ENCODE measurements at regions not wholly inside any gene's neighbourhood (a gene's known extent, or its start where the extent isn't known, plus 50 kb on each side); places are given as distances from the start of the nearest gene placed in this dataset.
A peak's percentile ranks its signal among the peaks of the same experiment; 100 is the strongest.
"Not testable (repeated sequence)": the region's sequence is repeated elsewhere in the genome, so short reads cannot be mapped to it uniquely, and the experiment has no call there.

DNA sequence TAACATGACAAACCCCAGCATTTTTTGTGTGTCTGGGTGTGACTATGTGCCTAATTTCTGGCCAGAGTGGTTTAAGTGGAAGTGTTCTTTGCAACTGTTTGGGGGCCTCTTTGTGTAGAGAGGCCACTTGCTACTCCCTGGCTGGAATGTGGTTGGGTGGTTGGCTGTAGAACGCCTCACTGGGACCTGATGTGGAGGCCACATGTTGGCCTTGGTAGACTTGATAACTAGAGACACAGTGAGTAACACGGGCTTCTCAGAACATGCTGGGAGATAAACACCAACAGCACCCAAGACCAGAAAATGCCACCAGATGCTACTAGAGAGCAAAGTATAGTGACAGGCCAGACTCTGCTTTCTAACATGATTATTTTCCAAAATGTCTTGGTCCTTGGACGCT, 111.2 kb upstream of the ZFP64 start:
- Histone ChIP-seq H3K4me1 (no peaks in the 10 kb centered on the region), H3K27ac (no peak overlapping the region), H3K9me3 (no peaks in the 10 kb centered on the region), H3K4me3 (no peak overlapping the region), H3K27me3 (no peaks in the 10 kb centered on the region), H3K36me3 (no peaks in the 10 kb centered on the region)
- DNase-seq: no peak
- intact Hi-C loops (cut with DNase I; ENCODE audit: low total_unique reads): no loop called here
- TF ChIP-seq POLR2AphosphoS5 (IDR thresholded peaks at IDR 0.05): no peak
- TF ChIP-seq EP300 (IDR thresholded peaks at IDR 0.05): no peak
- no peak for TF ChIP-seq POLR2A (IDR thresholded peaks at IDR 0.05)
- TF ChIP-seq, protein P1, sequence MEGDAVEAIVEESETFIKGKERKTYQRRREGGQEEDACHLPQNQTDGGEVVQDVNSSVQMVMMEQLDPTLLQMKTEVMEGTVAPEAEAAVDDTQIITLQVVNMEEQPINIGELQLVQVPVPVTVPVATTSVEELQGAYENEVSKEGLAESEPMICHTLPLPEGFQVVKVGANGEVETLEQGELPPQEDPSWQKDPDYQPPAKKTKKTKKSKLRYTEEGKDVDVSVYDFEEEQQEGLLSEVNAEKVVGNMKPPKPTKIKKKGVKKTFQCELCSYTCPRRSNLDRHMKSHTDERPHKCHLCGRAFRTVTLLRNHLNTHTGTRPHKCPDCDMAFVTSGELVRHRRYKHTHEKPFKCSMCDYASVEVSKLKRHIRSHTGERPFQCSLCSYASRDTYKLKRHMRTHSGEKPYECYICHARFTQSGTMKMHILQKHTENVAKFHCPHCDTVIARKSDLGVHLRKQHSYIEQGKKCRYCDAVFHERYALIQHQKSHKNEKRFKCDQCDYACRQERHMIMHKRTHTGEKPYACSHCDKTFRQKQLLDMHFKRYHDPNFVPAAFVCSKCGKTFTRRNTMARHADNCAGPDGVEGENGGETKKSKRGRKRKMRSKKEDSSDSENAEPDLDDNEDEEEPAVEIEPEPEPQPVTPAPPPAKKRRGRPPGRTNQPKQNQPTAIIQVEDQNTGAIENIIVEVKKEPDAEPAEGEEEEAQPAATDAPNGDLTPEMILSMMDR (IDR thresholded peaks at IDR 0.05): no peak
- 70 to 87% (median 79%) methylated on average over 3 of the region's 3 CpGs for WGBS, 5 donors

DNA sequence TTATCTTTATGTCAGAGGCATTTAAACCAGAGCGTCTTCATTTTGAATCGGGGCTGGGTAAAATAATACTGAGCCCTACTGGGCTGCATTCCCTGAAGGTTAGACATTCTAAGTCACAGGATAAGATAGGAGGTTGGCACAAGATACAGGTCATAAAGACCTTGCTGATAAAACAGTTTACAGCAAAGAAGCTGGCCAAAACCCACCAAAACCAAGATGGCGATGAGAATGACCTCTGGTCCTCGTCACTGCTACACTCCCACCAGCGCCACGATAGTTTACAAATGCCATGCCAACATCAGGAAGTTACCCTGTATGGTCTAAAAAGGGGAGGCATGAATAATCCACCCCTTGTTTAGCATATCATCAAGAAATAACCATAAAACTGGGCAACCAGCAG, 110.5 kb upstream of the ZFP64 start:
- DNase-seq; intact Hi-C loops (cut with DNase I; ENCODE audit: low total_unique reads); H3K27me3 ChIP-seq; H3K9me3 ChIP-seq; H3K27ac ChIP-seq; H3K4me3 ChIP-seq; H3K36me3 ChIP-seq; H3K4me1 ChIP-seq: not testable (repeated sequence)
- 79 to 92% (median 87%) methylated on average over 6 of the region's 6 CpGs for whole genome bisulfite sequencing, 5 donors

DNA sequence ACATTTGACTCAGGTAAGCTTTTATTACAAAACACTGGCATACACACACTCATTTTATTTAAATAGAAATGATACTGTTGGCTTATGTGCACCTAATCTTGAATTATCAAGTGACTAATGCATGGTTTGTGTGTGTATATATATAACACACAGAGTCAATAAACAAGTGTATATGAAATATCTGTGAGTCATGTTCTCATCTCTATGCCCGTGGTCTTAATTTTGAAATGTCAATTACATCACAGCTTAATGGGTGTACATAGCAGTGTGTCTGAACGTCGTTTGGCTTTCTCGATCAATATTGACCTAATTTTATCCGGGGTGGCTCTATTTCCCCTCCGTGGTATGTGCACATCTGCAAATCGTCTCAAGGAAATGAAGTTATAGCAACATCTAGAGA, 104.0 kb upstream of the ZFP64 start:
- peaks cover 0 to 9% (median 2%) of the 10 kb centered on the region in 4 donors for H3K9me3 ChIP-seq
- H3K36me3 ChIP-seq: no peaks in the 10 kb centered on the region
- no peaks in the 10 kb centered on the region for H3K27me3 ChIP-seq
- 24 to 51% (median 33%) methylated on average over 7 of the region's 7 CpGs for WGBS, 5 donors
- no peaks in the 10 kb centered on the region for H3K4me1 ChIP-seq
- TF ChIP-seq POLR2A (IDR thresholded peaks at IDR 0.05) (no peak), POLR2AphosphoS5 (IDR thresholded peaks at IDR 0.05) (peak in 1 of 3 donors; percentile 8), EP300 (IDR thresholded peaks at IDR 0.05) (no peak)
- intact Hi-C loops (cut with DNase I; ENCODE audit: low total_unique reads): no loop called here
- H3K4me3 ChIP-seq: no peak overlapping the region
- no peak for DNase-seq
- no peak overlapping the region for H3K27ac ChIP-seq

DNA sequence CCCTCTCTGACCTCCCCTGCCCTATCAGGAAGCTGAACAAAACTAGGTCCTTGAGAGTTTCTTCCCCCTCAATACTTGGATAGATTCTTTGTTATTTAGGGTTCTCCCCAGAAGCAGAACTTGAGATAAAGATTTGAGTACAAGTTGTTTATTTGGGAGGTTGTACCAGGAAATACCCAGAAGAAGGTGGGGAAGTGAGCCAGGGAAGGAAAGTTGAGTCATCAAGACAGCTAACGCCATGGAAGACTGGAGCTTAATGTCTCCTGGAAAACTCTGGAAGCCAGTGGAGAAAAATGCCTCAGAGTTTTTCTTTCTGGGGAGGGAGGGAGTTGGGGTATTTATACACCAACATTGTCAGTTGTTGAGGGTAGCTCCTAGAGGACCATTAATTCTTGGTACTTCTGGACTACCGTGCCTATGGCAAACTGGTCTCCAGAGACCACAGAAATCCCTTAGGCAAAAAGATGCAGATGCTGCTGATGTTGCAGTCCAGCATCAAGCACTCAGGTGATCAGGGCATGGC, 102.6 kb upstream of the ZFP64 start:
- TF ChIP-seq POLR2AphosphoS5 (IDR thresholded peaks at IDR 0.05) (peak in 1 of 3 donors; percentile 31), POLR2A (IDR thresholded peaks at IDR 0.05) (no peak)

DNA sequence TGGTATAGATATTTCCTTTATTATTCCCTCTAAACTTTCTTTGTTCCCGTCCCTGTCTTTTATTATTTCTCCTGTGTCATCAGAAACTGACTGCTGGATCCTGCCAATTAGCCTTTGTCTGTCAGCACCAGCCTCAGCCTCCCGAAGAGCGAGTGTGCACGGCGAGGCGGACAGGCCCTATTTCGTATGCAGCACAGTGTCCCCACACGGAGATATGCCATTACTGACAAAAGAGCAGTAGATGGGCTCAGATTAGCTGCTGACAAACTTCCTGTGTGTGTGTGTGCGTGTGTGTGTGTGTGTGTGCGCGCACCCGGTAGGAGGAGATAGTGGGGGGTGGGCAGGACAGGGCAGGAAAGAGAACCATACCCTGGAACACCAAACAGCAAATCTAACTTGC, 99.5 kb upstream of the ZFP64 start:
- 74 to 84% (median 81%) methylated on average over 12 of the region's 12 CpGs for WGBS, 5 donors
- TF ChIP-seq POLR2A (IDR thresholded peaks at IDR 0.05) (no peak), POLR2AphosphoS5 (IDR thresholded peaks at IDR 0.05) (no peak)
- intact Hi-C loops (cut with DNase I; ENCODE audit: low total_unique reads): no loop called here
- Histone ChIP-seq H3K4me1 (no peaks in the 10 kb centered on the region), H3K27me3 (no peaks in the 10 kb centered on the region), H3K9me3 (peaks cover 0 to 9% (median 2%) of the 10 kb centered on the region in 4 donors), H3K4me3 (no peak overlapping the region), H3K36me3 (no peaks in the 10 kb centered on the region), H3K27ac (no peak overlapping the region)
- no peak for DNase-seq

More for the DNA sequence above, 102.6 kb upstream of the ZFP64 start:
- Histone ChIP-seq H3K4me3 (no peak overlapping the region), H3K27me3 (no peaks in the 10 kb centered on the region), H3K4me1 (no peaks in the 10 kb centered on the region), H3K27ac (no peak overlapping the region), H3K9me3 (peaks cover 0 to 9% (median 2%) of the 10 kb centered on the region in 4 donors), H3K36me3 (no peaks in the 10 kb centered on the region)
- WGBS, 5 donors: 57 to 76% (median 67%) methylated on average over 2 of the region's 2 CpGs
- DNase-seq: no peak
- intact Hi-C loops (cut with DNase I; ENCODE audit: low total_unique reads): no loop called here

DNA sequence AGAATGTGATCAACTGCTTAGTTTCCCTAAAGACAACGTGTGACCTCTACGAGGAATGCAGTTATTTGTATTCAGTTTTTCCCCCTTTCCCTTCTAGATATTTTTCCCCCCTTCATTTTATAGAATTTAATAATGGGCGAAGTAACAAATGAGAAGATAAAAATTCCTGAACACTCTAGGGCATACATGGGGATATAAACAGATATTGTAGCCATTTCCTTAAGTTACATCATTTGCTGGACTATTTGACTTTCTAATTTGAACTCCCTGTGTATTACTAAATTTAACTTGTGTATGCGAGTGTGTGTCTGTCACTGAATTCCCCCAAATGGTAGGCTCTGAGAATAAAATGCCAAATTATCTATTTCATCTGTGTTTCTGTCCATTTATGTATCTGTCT, 99.0 kb upstream of the ZFP64 start:
- no peaks in the 10 kb centered on the region for H3K36me3 ChIP-seq
- no peak overlapping the region for H3K4me3 ChIP-seq
- no peak for DNase-seq
- H3K4me1 ChIP-seq: no peaks in the 10 kb centered on the region
- intact Hi-C loops (cut with DNase I; ENCODE audit: low total_unique reads): no loop called here
- H3K9me3 ChIP-seq: peaks cover 0 to 9% (median 2%) of the 10 kb centered on the region in 4 donors
- TF ChIP-seq POLR2A (IDR thresholded peaks at IDR 0.05) (no peak), EP300 (IDR thresholded peaks at IDR 0.05) (no peak), POLR2AphosphoS5 (IDR thresholded peaks at IDR 0.05) (no peak)
- TF ChIP-seq, protein P1 (IDR thresholded peaks at IDR 0.05): no peak
- H3K27ac ChIP-seq: no peak overlapping the region
- 68 to 84% (median 76%) methylated on average over 4 of the region's 4 CpGs for WGBS, 5 donors
- no peaks in the 10 kb centered on the region for H3K27me3 ChIP-seq
